ENCODE measurements at regions not wholly inside any gene's neighbourhood (a gene's known extent, or its start where the extent isn't known, plus 50 kb on each side); places are given as distances from the start of the nearest gene placed in this dataset.

DNA sequence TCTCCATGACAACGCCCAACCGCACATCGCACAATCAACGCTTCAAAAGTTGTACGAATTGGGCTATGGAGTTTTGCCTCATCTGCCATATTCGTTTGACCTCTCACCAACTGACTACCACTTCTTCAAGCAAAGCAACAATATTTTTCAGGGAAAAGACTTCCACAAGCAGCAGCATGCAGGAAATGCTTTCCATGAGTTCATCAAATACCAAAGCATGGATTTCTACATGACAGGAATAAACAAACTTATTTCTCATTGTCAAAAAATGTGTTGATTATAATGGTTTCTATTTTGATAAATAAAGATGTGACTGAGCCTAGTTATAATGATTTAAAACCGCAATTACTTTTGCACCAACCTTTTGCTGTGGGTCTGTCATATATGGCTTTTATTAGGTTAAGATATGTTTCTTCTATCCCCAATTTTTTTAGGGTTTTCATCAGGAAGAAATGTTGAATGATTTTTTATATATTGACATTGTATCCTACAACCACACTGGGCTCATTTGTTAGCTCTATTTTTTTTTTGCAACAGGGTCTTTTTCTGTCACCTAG is 138.4 kb downstream of the PWWP3B start:
- TF ChIP-seq, protein P1, sequence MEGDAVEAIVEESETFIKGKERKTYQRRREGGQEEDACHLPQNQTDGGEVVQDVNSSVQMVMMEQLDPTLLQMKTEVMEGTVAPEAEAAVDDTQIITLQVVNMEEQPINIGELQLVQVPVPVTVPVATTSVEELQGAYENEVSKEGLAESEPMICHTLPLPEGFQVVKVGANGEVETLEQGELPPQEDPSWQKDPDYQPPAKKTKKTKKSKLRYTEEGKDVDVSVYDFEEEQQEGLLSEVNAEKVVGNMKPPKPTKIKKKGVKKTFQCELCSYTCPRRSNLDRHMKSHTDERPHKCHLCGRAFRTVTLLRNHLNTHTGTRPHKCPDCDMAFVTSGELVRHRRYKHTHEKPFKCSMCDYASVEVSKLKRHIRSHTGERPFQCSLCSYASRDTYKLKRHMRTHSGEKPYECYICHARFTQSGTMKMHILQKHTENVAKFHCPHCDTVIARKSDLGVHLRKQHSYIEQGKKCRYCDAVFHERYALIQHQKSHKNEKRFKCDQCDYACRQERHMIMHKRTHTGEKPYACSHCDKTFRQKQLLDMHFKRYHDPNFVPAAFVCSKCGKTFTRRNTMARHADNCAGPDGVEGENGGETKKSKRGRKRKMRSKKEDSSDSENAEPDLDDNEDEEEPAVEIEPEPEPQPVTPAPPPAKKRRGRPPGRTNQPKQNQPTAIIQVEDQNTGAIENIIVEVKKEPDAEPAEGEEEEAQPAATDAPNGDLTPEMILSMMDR (IDR thresholded peaks at IDR 0.05): no peak
- TF ChIP-seq EZH2 (IDR thresholded peaks at IDR 0.05): no peak
